ENCODE measurements at regions not wholly inside any gene's neighbourhood (a gene's known extent, or its start where the extent isn't known, plus 50 kb on each side); places are given as distances from the start of the nearest gene placed in this dataset.
"Not testable (repeated sequence)": the region's sequence is repeated elsewhere in the genome, so short reads cannot be mapped to it uniquely, and the experiment has no call there.

- DNase-seq (ENCODE audit: low spot score) = no peak
Observed at GRCh38 chr17:34024386-34024785, 230.7 kb upstream of the CCL2 start.

DNA sequence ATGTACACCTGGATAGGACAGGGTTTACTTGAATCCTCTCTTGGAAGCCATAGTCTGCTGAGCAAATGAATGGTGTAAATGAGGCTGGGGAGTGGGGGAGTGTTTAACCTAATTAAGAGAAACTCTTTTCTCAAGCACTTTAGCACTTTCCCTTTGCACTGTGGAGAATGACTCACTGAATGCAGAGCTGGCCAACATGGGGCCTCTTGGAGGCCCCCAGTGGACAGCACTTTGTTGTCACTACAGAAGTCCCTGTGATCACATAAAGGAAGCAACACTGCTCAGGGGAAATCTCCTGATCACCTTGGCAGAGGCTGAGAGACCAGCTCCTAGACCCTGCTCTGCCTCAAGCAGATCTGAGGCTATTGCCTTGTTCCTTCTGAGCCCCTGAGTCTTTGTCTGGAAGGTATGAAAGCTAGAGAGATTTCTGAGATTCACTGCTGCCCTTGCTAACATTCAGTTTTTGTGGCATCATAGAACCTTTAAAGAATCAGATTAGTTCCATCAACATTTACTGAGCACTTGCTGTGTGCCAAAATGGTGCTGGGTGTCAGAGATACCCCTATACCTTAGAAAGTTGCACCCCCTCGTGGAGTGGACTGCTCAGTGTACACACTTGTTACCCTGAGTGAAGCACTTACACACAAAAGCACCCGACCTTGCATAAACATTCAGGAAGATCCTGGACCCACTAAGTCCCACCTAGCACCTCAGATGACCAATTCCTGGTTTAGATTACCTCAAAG is 230.1 kb upstream of the CCL2 start:
- no peak for DNase-seq (ENCODE audit: low spot score)

GRCh38 chr17:34030601-34031000 is 224.5 kb upstream of the CCL2 start:
- not testable (repeated sequence) for DNase-seq (ENCODE audit: low spot score)

DNA sequence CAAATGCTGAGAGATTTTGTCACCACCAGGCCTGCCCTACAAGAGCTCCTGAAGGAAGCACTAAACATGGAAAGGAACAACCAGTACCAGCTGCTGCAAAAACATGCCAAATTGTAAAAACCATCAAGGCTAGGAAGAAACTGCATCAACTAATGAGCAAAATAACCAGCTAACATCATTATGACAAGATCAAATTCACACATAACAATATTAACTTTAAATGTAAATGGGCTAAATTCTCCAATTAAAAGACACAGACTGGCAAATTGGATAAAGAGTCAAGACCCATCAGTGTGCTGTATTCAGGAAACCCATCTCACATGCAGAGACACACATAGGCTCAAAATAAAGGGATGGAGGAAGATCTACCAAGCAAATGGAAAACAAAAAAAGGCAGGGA is 222.8 kb upstream of the CCL2 start:
- not testable (repeated sequence) for DNase-seq (ENCODE audit: low spot score)

DNA sequence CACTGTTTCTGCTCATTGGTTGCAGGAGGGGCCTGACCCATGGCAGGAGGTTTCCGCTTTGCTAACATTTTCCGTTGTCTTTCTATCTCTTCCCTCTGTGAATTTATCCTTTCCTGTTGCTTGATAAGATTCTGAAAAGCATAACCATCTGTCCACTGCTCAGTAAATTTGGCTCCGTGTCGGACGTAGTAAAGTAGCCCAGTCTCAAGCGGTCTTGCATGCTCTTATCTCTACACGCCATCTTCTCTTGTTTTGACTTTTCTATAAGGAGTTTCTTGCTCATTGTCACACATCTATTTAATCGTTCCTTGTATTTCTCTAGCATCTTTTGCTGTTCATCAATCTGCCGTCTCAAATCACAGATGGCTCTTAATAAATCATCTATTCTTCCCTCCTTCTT is 216.3 kb upstream of the CCL2 start:
- DNase-seq (ENCODE audit: low spot score) = not testable (repeated sequence)

GRCh38 chr17:34039213-34039612 is 215.9 kb upstream of the CCL2 start:
- DNase-seq (ENCODE audit: low spot score) = not testable (repeated sequence)

GRCh38 chr17:34039759-34040555 is 215.1 kb upstream of the CCL2 start:
- peak; percentile 7 for DNase-seq (ENCODE audit: low spot score)

GRCh38 chr17:34045990-34046389 is 209.1 kb upstream of the CCL2 start:
- no peak for DNase-seq (ENCODE audit: low spot score)

- no peak for DNase-seq (ENCODE audit: low spot score)
Observed at GRCh38 chr17:34051046-34051445, 204.0 kb upstream of the CCL2 start.

GRCh38 chr17:34054495-34054894 is 200.6 kb upstream of the CCL2 start:
- no peak for DNase-seq (ENCODE audit: low spot score)

DNA sequence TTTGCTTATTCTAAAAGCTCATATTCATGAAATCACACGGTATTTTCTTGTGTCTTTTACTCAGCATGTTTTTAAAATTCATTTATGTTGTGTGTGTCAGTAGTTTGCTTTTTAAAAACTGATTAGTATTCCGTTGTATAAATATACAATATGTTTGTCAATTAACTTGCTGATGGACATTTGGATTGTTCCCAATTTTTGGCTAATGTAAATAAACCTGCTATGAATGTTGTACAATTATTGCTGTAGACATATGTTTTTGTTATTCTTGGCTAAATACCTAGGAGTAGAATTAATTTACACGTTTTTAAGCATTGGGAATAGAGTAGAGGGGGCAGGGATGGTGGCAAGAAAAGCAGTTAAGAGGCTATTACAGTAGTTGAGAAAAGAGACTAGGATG is 199.5 kb upstream of the CCL2 start:
- DNase-seq (ENCODE audit: low spot score) = no peak

DNA sequence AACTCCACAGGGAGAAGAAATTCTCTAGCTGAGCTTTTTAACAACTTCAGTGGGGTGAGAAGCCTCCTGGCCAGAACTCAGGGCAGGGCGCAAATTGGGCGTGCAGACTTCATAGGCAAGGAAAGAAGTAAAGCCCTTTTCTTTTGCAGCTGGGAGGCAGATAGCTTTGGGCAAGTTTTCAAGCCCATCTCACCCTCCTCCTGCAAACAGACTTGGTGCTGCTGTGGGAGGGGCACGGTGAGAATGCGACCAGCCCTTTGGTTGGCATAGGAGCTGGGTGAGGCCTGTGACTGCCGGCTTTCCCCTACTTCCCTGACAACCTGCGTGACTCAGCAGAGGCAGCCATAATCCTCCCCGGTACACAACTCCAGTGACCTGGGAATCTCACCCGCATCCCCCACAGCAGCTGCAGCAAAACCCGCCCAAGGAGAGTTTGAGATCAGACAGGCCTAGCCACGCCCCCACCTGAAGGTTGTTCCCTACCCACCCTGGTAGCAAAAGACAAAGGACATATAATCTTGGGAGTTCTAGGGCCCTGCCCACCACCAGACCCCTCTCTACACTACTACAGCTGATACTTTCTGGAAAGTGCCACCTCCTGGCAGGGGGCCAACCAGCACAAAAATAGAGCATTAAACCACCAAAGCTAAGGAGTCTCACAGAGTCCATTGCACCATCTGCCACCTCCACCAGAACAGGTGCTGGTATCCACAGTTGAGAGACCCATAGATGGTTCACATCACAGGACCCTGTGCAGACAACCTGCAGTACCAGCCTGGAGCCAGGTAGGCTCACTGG is 195.5 kb upstream of the CCL2 start:
- DNase-seq (ENCODE audit: low spot score) = no peak

DNA sequence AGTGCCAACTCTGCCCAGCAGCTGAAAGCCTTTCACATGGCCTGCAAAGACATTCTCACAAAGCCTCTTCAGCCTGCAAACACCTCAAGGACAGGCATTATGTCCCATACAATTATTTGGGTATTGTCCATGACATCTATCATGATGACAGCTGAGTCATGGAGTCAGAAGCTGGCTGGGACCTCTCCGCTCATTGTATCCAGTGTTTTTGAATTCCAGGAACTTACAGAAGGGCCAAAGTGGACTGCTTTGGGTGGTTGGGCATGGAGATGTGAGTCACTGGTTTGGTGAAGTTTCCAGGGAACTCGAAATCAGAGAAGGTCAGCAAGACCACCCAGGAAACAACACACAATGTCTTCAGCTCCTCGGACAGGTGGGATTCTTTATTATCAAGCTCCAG is 188.6 kb upstream of the CCL2 start:
- no peak for DNase-seq (ENCODE audit: low spot score)

GRCh38 chr17:34067011-34067410 is 188.1 kb upstream of the CCL2 start:
- DNase-seq (ENCODE audit: low spot score) = no peak

- no peak for DNase-seq (ENCODE audit: low spot score)
Observed at GRCh38 chr17:34068571-34068970, 186.5 kb upstream of the CCL2 start.

GRCh38 chr17:34070712-34071111 is 184.4 kb upstream of the CCL2 start:
- DNase-seq (ENCODE audit: low spot score) = no peak

DNA sequence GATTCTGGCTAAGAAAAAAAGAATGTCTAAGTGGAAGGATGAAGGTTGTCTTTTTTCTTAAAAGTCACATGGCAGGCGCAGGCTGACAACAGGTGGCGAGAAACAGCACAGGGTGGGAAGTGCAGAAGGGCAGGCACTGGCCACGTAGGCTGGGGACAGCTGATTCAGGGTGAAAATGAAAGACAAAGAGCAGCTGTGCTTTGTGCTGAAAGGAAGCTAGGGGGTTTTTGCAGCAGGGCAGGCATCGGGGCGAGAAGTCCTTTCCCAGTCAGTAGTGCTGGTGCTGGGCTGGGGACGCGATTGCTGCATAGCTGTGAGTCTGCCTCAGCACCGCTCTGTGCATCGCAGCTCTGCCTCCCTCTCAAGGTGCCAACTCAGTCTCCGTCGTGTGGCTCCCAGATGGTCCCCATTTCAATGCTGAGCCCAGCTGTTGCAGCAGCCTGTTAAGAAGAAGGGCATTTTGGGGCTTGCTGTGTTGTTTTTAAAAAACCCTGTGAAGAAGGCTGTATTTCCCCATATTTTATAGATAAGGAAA is 183.1 kb upstream of the CCL2 start:
- no peak for DNase-seq (ENCODE audit: low spot score)

DNA sequence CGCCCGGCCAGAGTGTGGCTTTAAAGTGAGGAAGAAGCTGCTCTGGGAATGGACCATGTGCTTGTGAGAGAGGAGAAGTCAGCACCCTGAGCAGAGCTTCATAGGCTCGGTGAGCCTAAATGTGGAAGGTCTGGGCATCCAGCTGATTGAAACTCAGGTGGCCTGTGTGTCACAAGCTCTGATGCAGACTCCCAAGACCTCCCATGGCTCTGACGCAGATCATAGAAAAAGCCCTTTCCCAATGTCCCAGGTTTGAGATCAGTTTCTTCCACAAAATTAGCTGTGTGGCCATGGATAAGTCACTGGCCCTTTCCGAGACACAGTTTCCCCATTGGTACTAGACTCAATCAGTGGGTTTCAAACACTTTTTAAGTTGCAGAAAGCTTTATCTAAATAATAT is 180.0 kb upstream of the CCL2 start:
- DNase-seq (ENCODE audit: low spot score) = no peak

GRCh38 chr17:34076743-34077631 is 178.1 kb upstream of the CCL2 start:
- DNase-seq (ENCODE audit: low spot score) = no peak

- DNase-seq (ENCODE audit: low spot score) = peak; percentile 9
Observed at GRCh38 chr17:34081269-34081668, 173.8 kb upstream of the CCL2 start.

GRCh38 chr17:34082404-34082803 is 172.7 kb upstream of the CCL2 start:
- no peak for DNase-seq (ENCODE audit: low spot score)
